Tibial nerve (tissue), 3 donors: ENCODE measurements at regions not wholly inside any gene's neighbourhood (a gene's known extent, or its start where the extent isn't known, plus 50 kb on each side); places are given as distances from the start of the nearest gene placed in this dataset.

Source experiments
- CTCF ChIP-seq, 5 experiments: fragments of 200-600 bp in 3 of 5; fragments of 450-650 bp in 2 of 5; sonication (generic) in 3 of 5; IDR thresholded peaks; one replicate each; pipeline ENCODE4 v1.5.1; 2016 to 2019; ENCODE audit warnings: antibody characterized with exemption in 5 of 5, mild to moderate bottlenecking in 3 of 5, moderate library complexity in 2 of 5
- POLR2A ChIP-seq, 2 donors: fragments of 450-650 bp; IDR thresholded peaks; one replicate each; pipeline ENCODE4 v1.6.1; 2017; ENCODE audit warnings: antibody characterized with exemption in 2 of 2, mild to moderate bottlenecking in 2 of 2, moderate library complexity in 2 of 2

DNA sequence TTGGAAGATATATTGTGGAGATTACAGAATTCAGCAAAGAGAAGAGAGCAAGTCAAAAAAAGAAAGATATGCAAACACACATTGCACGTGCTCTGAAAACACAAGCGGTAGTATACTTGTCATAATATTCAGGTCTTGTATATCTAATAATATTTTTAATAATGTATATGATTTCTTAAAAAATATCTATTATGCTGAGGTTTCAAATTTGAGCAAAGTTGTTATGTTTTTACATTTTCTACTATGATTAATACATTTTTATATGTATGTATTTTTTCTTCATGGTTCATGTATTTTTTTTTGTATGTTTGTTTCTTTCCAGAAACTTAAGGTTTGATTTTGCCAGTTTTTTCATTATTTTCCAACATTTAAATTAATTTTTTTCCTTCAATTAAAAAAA lies 752.4 kb upstream of the VSTM2A start:
- no peak for TF ChIP-seq CTCF (IDR thresholded peaks at IDR 0.05)
- no peak for TF ChIP-seq POLR2A (IDR thresholded peaks at IDR 0.05)
